ENCODE measurements at regions not wholly inside any gene's neighbourhood (a gene's known extent, or its start where the extent isn't known, plus 50 kb on each side); places are given as distances from the start of the nearest gene placed in this dataset.
"Not testable (repeated sequence)": the region's sequence is repeated elsewhere in the genome, so short reads cannot be mapped to it uniquely, and the experiment has no call there.

- no peak for DNase-seq
Observed at GRCh38 chr17:71527311-71527710, 593.5 kb upstream of the SOX9 start.

GRCh38 chr17:71528210-71528609 is 592.6 kb upstream of the SOX9 start:
- no peak for DNase-seq

- DNase-seq = no peak
Observed at GRCh38 chr17:71530248-71530647, 590.6 kb upstream of the SOX9 start.

GRCh38 chr17:71535321-71535720 is 585.5 kb upstream of the SOX9 start:
- no peak for DNase-seq

GRCh38 chr17:71546419-71546818 is 574.4 kb upstream of the SOX9 start:
- no peak for DNase-seq

- no peak for DNase-seq
Observed at GRCh38 chr17:71547904-71548303, 572.9 kb upstream of the SOX9 start.

- DNase-seq = no peak
Observed at GRCh38 chr17:71548540-71549190, 572.2 kb upstream of the SOX9 start.

- DNase-seq = no peak
Observed at GRCh38 chr17:71550675-71551074, 570.1 kb upstream of the SOX9 start.

- no peak for DNase-seq
Observed at GRCh38 chr17:71553381-71553780, 567.4 kb upstream of the SOX9 start.

- no peak for DNase-seq
Observed at GRCh38 chr17:71558901-71559300, 561.9 kb upstream of the SOX9 start.

GRCh38 chr17:71572343-71572742 is 548.5 kb upstream of the SOX9 start:
- no peak for DNase-seq

GRCh38 chr17:71578446-71578845 is 542.4 kb upstream of the SOX9 start:
- DNase-seq = no peak

GRCh38 chr17:71580220-71580619 is 540.6 kb upstream of the SOX9 start:
- no peak for DNase-seq

GRCh38 chr17:71585540-71585939 is 535.3 kb upstream of the SOX9 start:
- DNase-seq = no peak

- no peak for DNase-seq
Observed at GRCh38 chr17:71592431-71592830, 528.4 kb upstream of the SOX9 start.

GRCh38 chr17:71593078-71593477 is 527.7 kb upstream of the SOX9 start:
- no peak for DNase-seq

GRCh38 chr17:71599583-71599982 is 521.2 kb upstream of the SOX9 start:
- DNase-seq = not testable (repeated sequence)

- no peak for DNase-seq
Observed at GRCh38 chr17:71600137-71600789, 520.6 kb upstream of the SOX9 start.

- no peak for DNase-seq
Observed at GRCh38 chr17:71601894-71602504, 518.8 kb upstream of the SOX9 start.

GRCh38 chr17:71613996-71614395 is 506.8 kb upstream of the SOX9 start:
- DNase-seq = no peak

GRCh38 chr17:71615820-71616219 is 505.0 kb upstream of the SOX9 start:
- DNase-seq = no peak

GRCh38 chr17:71617767-71618166 is 503.1 kb upstream of the SOX9 start:
- DNase-seq = not testable (repeated sequence)

- no peak for DNase-seq
Observed at GRCh38 chr17:71625330-71625729, 495.5 kb upstream of the SOX9 start.

All from muscle of arm (tissue), 1 donor.